Gastrocnemius medialis (tissue), 4 donors: ENCODE measurements at regions not wholly inside any gene's neighbourhood (a gene's known extent, or its start where the extent isn't known, plus 50 kb on each side); places are given as distances from the start of the nearest gene placed in this dataset.

Source experiments
- ATAC-seq, 2 donors: fragments of 150-250 bp; one replicate each; pipeline ENCODE4 v1.9.1; 2016
- DNase-seq, 2 donors: peaks; one replicate each; pipeline ENCODE4 v3.0.0-alpha.2; 2019
- H3K27ac ChIP-seq, 4 donors: fragments of 200-600 bp; sonication (generic); 1 replicate in 1 of 4; 2 replicates in 3 of 4; pipeline ENCODE4 v1.5.1; 2016 to 2018; ENCODE audit warnings: mild to moderate bottlenecking in 2 of 4, moderate library complexity in 1 of 4
- H3K27me3 ChIP-seq, 3 donors: fragments of 200-600 bp; sonication (generic) in 2 of 3; 1 replicate in 1 of 3; 2 replicates in 2 of 3; pipeline versions ENCODE4 v1.5.1 to v1.6.0; 2016 to 2019; ENCODE audit warnings: mild to moderate bottlenecking in 1 of 3, moderate library complexity in 1 of 3
- H3K36me3 ChIP-seq, 2 donors: fragments of 200-600 bp; sonication (generic) in 1 of 2; one replicate each; pipeline ENCODE4 v1.5.1; 2017 to 2018
- H3K4me1 ChIP-seq, 2 donors: fragments of 200-600 bp; sonication (generic) in 1 of 2; one replicate each; pipeline ENCODE4 v1.5.1; 2016 to 2017; ENCODE audit warnings: mild to moderate bottlenecking in 2 of 2
- H3K4me3 ChIP-seq, 4 donors: fragments of 200-600 bp; sonication (generic) in 3 of 4; 1 replicate in 1 of 4; 2 replicates in 3 of 4; pipeline ENCODE4 v1.5.1; 2016 to 2019; ENCODE audit warnings: mild to moderate bottlenecking in 2 of 4
- H3K9me3 ChIP-seq, 3 donors: fragments of 200-600 bp; sonication (generic) in 2 of 3; 1 replicate in 1 of 3; 2 replicates in 2 of 3; pipeline ENCODE4 v1.5.1; 2016 to 2019
- POLR2A ChIP-seq, 2 donors: fragments of 450-650 bp; IDR thresholded peaks; one replicate each; pipeline ENCODE4 v1.6.1; 2017; ENCODE audit warnings: antibody characterized with exemption in 2 of 2, mild to moderate bottlenecking in 2 of 2, moderate library complexity in 2 of 2
- in situ Hi-C, 4 donors: fragments of 200-750 bp; cut with MboI; loops; one replicate each; pipeline versions ENCODE4 v1.15.0 to v1.8.0; 2017; ENCODE audit warnings: low sequenced_read_pairs in 4 of 4
- intact Hi-C: fragments of 100-400 bp; cut with DNase I; formaldehyde crosslinking; loops from one replicate; pipeline ENCODE4 v1.15.1; 2023; ENCODE audit warnings: low total_unique reads
- TF ChIP-seq, protein P1 (sequence below), 5 experiments: fragments of 450-650 bp in 3 of 5; fragments of 200-600 bp in 2 of 5; sonication (generic) in 2 of 5; IDR thresholded peaks in 4 of 5; conservative IDR thresholded peaks in 1 of 5; 1 replicate in 4 of 5; 2 replicates in 1 of 5; pipeline ENCODE4 v1.5.1; 2016 to 2019; ENCODE audit warnings: antibody characterized with exemption in 5 of 5, mild to moderate bottlenecking in 3 of 5, moderate library complexity in 3 of 5

DNA sequence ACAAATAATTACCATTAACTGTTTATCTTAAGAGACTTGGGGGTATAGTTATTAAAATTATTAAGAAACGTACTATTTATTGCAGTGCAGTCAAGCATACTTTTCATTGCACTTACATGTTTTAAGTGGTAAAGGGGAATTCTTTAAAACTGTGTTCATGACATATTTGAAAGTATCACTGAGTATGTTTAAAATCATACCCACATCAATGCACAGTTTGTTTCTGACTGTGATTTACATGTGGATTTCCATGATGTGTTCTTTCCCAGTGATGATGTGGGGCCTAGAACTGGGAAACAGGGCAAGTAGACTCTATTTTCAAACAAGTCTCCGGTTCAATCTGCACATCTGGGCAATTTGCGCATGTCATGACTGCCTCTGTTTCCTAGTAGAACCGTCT, 340.5 kb upstream of the OBI1 start:
- no peaks in the 10 kb centered on the region for H3K9me3 ChIP-seq
- no peaks in the 10 kb centered on the region for H3K36me3 ChIP-seq
- DNase-seq (no peak), ATAC-seq (no peak)
- H3K4me3 ChIP-seq: no peak overlapping the region
- no peaks in the 10 kb centered on the region for H3K4me1 ChIP-seq
- no peak overlapping the region for H3K27ac ChIP-seq
- TF ChIP-seq POLR2A (IDR thresholded peaks at IDR 0.05): no peak
- TF ChIP-seq, protein P1, sequence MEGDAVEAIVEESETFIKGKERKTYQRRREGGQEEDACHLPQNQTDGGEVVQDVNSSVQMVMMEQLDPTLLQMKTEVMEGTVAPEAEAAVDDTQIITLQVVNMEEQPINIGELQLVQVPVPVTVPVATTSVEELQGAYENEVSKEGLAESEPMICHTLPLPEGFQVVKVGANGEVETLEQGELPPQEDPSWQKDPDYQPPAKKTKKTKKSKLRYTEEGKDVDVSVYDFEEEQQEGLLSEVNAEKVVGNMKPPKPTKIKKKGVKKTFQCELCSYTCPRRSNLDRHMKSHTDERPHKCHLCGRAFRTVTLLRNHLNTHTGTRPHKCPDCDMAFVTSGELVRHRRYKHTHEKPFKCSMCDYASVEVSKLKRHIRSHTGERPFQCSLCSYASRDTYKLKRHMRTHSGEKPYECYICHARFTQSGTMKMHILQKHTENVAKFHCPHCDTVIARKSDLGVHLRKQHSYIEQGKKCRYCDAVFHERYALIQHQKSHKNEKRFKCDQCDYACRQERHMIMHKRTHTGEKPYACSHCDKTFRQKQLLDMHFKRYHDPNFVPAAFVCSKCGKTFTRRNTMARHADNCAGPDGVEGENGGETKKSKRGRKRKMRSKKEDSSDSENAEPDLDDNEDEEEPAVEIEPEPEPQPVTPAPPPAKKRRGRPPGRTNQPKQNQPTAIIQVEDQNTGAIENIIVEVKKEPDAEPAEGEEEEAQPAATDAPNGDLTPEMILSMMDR (IDR thresholded peaks at IDR 0.05 in 4 of 5, conservative IDR thresholded peaks at IDR 0.05 in 1 of 5): no peak
- no peaks in the 10 kb centered on the region for H3K27me3 ChIP-seq
- in situ Hi-C loops: no loop called here
- intact Hi-C loops: no loop called here

DNA sequence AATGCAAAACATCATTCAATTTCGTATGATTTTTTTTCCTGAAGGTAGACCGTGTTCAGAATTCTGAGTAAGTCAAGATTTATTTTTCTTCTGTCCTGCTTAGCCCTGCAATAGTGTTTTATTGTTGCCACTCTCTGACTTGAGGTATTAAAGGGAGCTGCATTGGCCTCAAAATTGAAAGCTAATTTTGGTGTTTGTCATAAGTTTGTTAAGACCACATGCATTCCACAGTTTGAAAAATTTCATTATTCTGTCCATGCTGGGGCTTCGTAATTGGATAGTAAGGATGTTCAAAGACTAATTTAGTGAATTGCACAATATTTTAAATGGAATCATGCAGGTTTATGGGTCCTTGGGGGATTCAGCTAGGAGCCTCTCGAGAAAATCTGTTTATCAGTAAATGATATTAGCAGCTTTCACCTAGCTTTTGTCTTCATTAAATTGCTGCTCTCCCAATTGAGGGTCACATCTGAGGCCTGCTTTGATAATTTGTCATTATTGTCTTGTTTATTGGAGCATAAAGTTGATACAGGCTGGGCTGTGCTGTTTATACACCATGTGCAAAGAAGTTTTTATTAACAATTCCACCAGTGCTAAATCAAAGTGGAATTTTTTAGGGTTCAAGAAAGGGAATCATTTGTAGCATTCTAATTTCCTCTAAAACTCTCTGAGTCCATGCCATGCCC, 339.8 kb upstream of the OBI1 start:
- intact Hi-C loops: no loop called here
- TF ChIP-seq, protein P1 (IDR thresholded peaks at IDR 0.05 in 4 of 5, conservative IDR thresholded peaks at IDR 0.05 in 1 of 5): no peak
- TF ChIP-seq POLR2A (IDR thresholded peaks at IDR 0.05): no peak
- Histone ChIP-seq H3K4me1 (no peaks in the 10 kb centered on the region), H3K27me3 (no peaks in the 10 kb centered on the region), H3K9me3 (no peaks in the 10 kb centered on the region), H3K4me3 (no peak overlapping the region), H3K27ac (no peak overlapping the region), H3K36me3 (no peaks in the 10 kb centered on the region)
- ATAC-seq: no peak
- DNase-seq: no peak
- in situ Hi-C loops: no loop called here

DNA sequence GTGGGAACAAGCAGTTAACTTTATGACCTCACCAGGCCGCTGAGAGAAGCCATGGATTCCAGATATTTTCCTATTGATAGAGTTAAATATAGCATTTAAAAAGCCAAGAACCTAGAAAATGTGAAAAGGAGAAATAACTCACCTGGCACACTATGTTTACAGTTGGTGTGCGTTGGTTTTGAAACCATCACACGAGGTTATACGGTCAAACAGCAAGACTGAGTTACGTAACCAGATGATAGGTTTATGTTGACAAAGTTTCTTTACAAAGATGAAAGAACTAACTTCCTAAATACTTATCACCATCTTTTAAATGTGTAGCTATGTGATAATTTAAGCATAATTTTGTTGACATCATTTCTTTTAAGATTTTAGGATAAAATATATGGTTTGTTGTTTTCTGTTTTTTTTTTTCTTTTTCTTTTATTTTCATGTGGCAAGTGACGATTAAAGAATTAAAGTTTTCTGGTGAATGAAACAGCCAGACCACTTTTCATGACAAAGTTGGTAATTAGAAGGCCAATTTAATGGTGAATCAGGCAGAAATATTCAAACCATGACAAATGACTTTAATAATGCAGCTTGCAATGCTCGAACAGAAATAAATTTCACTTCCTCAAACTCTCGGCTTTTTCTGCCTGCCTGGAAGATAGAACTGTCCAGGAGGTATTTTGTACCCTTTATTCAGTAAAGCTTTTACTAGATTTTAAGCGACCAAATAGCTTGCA, 339.1 kb upstream of the OBI1 start:
- ATAC-seq (no peak), DNase-seq (no peak)
- in situ Hi-C loops: no loop called here
- Histone ChIP-seq H3K27ac (no peak overlapping the region), H3K4me1 (no peaks in the 10 kb centered on the region), H3K27me3 (no peaks in the 10 kb centered on the region), H3K36me3 (no peaks in the 10 kb centered on the region), H3K4me3 (no peak overlapping the region), H3K9me3 (no peaks in the 10 kb centered on the region)
- TF ChIP-seq, protein P1 (IDR thresholded peaks at IDR 0.05 in 4 of 5, conservative IDR thresholded peaks at IDR 0.05 in 1 of 5): no peak
- TF ChIP-seq POLR2A (IDR thresholded peaks at IDR 0.05): no peak
- intact Hi-C loops: no loop called here

DNA sequence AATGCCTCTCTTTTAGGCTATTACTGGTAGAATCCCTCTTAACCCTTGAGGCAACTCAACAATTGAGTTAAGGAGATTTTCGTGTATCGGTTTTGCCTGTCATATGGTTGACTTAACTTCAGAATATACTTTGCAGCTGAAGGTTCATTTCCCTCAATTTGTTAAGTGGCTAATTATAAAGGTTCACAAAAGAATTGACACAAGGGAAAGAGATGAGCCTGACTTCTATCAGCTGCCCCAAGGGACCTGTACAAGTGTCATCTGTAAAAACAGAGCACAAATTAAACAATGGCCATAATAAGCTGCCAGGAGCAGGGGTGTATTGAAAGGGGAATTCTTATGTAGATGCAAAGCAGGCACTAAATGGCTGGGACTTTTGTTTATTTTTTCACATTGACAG, 334.8 kb upstream of the OBI1 start:
- ATAC-seq (no peak), DNase-seq (no peak)
- no peaks in the 10 kb centered on the region for H3K27me3 ChIP-seq
- no peaks in the 10 kb centered on the region for H3K36me3 ChIP-seq
- no peaks in the 10 kb centered on the region for H3K9me3 ChIP-seq
- no peak overlapping the region for H3K27ac ChIP-seq
- H3K4me3 ChIP-seq: no peak overlapping the region
- no peak for TF ChIP-seq POLR2A (IDR thresholded peaks at IDR 0.05)
- TF ChIP-seq, protein P1 (IDR thresholded peaks at IDR 0.05 in 4 of 5, conservative IDR thresholded peaks at IDR 0.05 in 1 of 5): no peak
- H3K4me1 ChIP-seq: no peaks in the 10 kb centered on the region
- in situ Hi-C loops (no loop called here), intact Hi-C loops (no loop called here)
